ENCODE measurements at regions not wholly inside any gene's neighbourhood (a gene's known extent, or its start where the extent isn't known, plus 50 kb on each side); places are given as distances from the start of the nearest gene placed in this dataset.

DNA sequence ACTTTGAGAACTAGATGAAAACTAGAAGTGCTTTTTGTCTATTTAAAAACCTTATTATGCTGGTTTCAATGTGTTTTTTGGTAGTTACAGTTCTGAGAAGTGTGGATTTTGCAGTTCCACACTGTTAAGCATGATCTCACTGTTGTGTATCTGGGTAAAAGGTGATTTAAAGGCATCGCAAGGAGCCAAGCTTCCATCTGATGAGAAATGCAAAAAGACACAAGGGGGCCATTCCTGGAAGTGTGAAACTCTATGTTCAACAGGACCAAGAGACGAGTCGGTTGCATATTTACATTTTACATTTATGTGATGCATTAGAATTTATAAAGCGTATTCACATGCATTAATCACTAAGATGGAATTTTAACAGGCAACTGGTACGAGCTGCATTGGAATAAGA, 490.8 kb downstream of the NPIPA7 start:
- Histone ChIP-seq H3K9me3 (ENCODE audit: low read depth) (no peaks in the 10 kb centered on the region), H3K4me3 (no peak overlapping the region), H3K9me2 (ENCODE audit: insufficient read depth) (no peaks in the 10 kb centered on the region), H3K27ac (no peak overlapping the region), H3K36me3 (ENCODE audit: low read depth) (no peaks in the 10 kb centered on the region), H3K79me2 (ENCODE audit: insufficient read depth) (no peaks in the 10 kb centered on the region), H3F3A (ENCODE audit: insufficient read depth) (no peaks in the 10 kb centered on the region), H3K4me1 (ENCODE audit: insufficient read depth) (no peaks in the 10 kb centered on the region), H2AFZ (no peak overlapping the region), H3K4me2 (ENCODE audit: unreplicated experiment) (no peak overlapping the region), H3K27me3 (replicated peaks; ENCODE audit: insufficient read depth) (peaks cover 7% of the 10 kb centered on the region), H4K20me1 (ENCODE audit: insufficient read depth) (no peaks in the 10 kb centered on the region), H3K9ac (no peak overlapping the region)
- 35% methylated on average over 5 of the region's 5 CpGs for WGBS, 2 experiments (ENCODE audit: low coverage in 1 of 2, low lambda C conversion rate in 2 of 2, missing lambda C conversion rate in 2 of 2)
- no peak for TF ChIP-seq EZH2phosphoT487 (IDR thresholded peaks at IDR 0.05; ENCODE audit: insufficient read depth, low read depth)
- TF ChIP-seq EZH2 (IDR thresholded peaks at IDR 0.05; ENCODE audit: insufficient read depth, poor library complexity, severe bottlenecking), result no peak
- no peak for DNase-seq
- in situ Hi-C loops (cut with MboI), result loop anchor here (25.0 kb wide), 1 partner anchor 593 kb away; the partner anchor contains the start of gene XYLT1

DNA sequence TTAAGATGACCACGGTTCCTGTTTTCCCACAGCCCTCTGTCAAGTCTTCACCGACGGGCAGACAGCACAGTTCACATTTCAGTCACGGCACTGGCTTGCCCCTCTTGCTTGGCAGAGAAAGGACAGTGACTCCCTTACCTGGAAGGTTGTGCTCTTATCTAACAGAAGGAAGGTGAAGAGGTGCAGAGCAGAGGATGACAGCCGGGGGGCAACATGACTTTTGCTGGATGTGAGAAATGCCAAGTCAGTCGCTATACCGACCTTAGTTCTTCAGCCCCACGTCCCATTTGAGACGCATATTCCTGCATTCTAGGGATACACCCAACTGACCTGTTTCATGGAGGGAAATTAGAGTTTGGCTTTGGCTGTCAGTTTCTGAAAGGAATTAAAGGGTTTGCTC, 492.3 kb downstream of the NPIPA7 start:
- Histone ChIP-seq H3K4me2 (ENCODE audit: unreplicated experiment) (no peak overlapping the region), H3K9ac (no peak overlapping the region), H2AFZ (no peak overlapping the region), H3F3A (ENCODE audit: insufficient read depth) (no peaks in the 10 kb centered on the region), H3K27ac (no peak overlapping the region), H3K79me2 (ENCODE audit: insufficient read depth) (no peaks in the 10 kb centered on the region), H3K9me2 (ENCODE audit: insufficient read depth) (no peaks in the 10 kb centered on the region), H3K9me3 (ENCODE audit: low read depth) (no peaks in the 10 kb centered on the region), H3K4me3 (no peak overlapping the region), H3K4me1 (ENCODE audit: insufficient read depth) (no peaks in the 10 kb centered on the region), H4K20me1 (ENCODE audit: insufficient read depth) (no peaks in the 10 kb centered on the region), H3K36me3 (ENCODE audit: low read depth) (no peaks in the 10 kb centered on the region), H3K27me3 (replicated peaks; ENCODE audit: insufficient read depth) (peaks cover 7% of the 10 kb centered on the region)
- TF ChIP-seq EZH2phosphoT487 (IDR thresholded peaks at IDR 0.05; ENCODE audit: insufficient read depth, low read depth), result no peak
- DNase-seq, result no peak
- 40 to 47% methylated on average over 9 of the region's 9 CpGs for WGBS, 2 experiments (ENCODE audit: low coverage in 1 of 2, low lambda C conversion rate in 2 of 2, missing lambda C conversion rate in 2 of 2)
- in situ Hi-C loops (cut with MboI), result loop anchor here (25.0 kb wide), 1 partner anchor 591 kb away; the partner anchor contains the start of gene XYLT1

DNA sequence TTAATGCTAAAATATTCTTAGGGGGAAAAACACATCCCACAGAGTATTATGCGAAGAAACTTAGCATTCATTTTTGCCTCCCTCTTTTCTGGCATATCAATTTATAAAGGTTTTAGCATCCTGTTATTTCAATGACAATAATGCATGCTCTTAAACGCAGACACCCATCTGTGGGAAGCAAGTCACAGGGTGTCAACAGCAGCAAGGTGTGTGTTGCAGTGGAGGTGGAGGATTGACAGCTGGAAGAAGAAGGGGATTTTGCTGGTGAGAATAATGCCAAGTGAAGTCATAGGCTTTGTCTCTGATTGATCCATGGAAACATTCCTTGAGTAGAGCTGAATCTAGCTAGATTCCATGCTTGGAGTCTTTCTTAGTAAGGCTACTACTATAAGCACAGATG, 498.1 kb downstream of the NPIPA7 start:
- Histone ChIP-seq H3K79me2 (ENCODE audit: insufficient read depth) (no peaks in the 10 kb centered on the region), H3K9me3 (ENCODE audit: low read depth) (no peaks in the 10 kb centered on the region), H3K27ac (no peak overlapping the region), H3K4me2 (ENCODE audit: unreplicated experiment) (no peak overlapping the region), H3K36me3 (ENCODE audit: low read depth) (no peaks in the 10 kb centered on the region), H2AFZ (no peak overlapping the region), H3K9me2 (ENCODE audit: insufficient read depth) (no peaks in the 10 kb centered on the region), H4K20me1 (ENCODE audit: insufficient read depth) (no peaks in the 10 kb centered on the region), H3K9ac (no peak overlapping the region), H3F3A (ENCODE audit: insufficient read depth) (no peaks in the 10 kb centered on the region), H3K27me3 (replicated peaks; ENCODE audit: insufficient read depth) (no peaks in the 10 kb centered on the region), H3K4me3 (no peak overlapping the region), H3K4me1 (ENCODE audit: insufficient read depth) (no peaks in the 10 kb centered on the region)
- WGBS, 2 experiments (ENCODE audit: low coverage in 1 of 2, low lambda C conversion rate in 2 of 2, missing lambda C conversion rate in 2 of 2), result 27 to 34% methylated on average over 2 of the region's 2 CpGs
- in situ Hi-C loops (cut with MboI), result no loop called here
- no peak for TF ChIP-seq EZH2 (IDR thresholded peaks at IDR 0.05; ENCODE audit: insufficient read depth, poor library complexity, severe bottlenecking)
- no peak for TF ChIP-seq EZH2phosphoT487 (IDR thresholded peaks at IDR 0.05; ENCODE audit: insufficient read depth, low read depth)
- DNase-seq, result no peak

DNA sequence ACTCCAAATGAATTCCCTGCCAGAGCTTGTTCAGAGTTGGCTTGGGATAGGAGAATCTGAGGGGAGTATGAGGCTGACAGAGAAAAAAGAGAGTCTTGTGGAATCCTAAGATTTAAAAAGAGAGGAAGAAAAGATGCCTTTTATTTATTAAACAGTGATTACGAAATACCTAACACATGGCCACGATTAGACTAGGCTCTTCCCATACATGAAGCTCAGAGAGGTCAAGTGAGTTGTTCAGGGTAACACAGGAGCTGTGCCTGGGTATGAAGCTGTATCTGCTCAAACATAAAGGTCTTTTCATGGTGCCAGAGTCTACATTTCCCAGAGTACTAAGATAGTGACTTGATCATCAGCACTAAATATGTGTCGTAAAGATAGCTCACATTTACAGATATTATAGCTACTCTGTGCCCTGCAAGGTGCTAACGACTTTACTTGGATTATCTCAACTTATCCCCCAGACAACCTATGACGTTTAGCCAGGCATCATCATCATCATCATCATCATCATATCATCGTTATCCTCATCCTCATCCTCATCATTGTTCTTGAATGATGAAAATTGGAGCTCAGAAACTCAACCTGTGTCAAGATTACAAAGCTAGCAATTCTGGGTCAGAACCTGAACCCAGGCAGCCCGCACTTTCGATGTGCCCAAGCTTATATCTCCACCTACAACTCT, 500.8 kb downstream of the NPIPA7 start:
- Histone ChIP-seq H3K9me3 (ENCODE audit: low read depth) (no peaks in the 10 kb centered on the region), H3K36me3 (ENCODE audit: low read depth) (no peaks in the 10 kb centered on the region), H2AFZ (no peak overlapping the region), H3K4me2 (ENCODE audit: unreplicated experiment) (no peak overlapping the region), H3K79me2 (ENCODE audit: insufficient read depth) (no peaks in the 10 kb centered on the region), H3K9me2 (ENCODE audit: insufficient read depth) (no peaks in the 10 kb centered on the region), H3K27ac (no peak overlapping the region), H3K4me3 (no peak overlapping the region), H4K20me1 (ENCODE audit: insufficient read depth) (no peaks in the 10 kb centered on the region), H3K4me1 (ENCODE audit: insufficient read depth) (no peaks in the 10 kb centered on the region), H3F3A (ENCODE audit: insufficient read depth) (no peaks in the 10 kb centered on the region), H3K9ac (no peak overlapping the region), H3K27me3 (replicated peaks; ENCODE audit: insufficient read depth) (no peaks in the 10 kb centered on the region)
- no peak for TF ChIP-seq EZH2phosphoT487 (IDR thresholded peaks at IDR 0.05; ENCODE audit: insufficient read depth, low read depth)
- DNase-seq, result no peak
- in situ Hi-C loops (cut with MboI), result no loop called here
- 24 to 26% methylated on average over 8 of the region's 8 CpGs for WGBS, 2 experiments (ENCODE audit: low coverage in 1 of 2, low lambda C conversion rate in 2 of 2, missing lambda C conversion rate in 2 of 2)

DNA sequence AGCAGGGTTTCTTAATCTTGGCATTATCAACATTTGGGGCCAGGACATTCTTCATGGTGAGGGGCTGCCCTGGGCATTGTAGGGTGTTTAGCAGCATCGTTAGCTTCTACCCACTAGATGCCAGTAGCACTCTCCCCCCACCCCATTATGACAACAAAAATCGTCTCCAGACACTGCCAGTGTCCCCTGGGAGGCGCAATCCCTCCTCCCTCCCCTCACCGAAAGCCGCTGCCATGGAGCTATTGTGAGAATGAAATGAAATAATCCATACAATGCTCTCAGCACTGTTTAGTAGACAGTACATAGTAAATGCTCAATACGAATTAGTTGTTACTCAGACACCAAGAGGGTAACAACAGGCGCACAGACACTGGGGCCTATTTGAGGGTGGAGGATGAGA, 502.9 kb downstream of the NPIPA7 start:
- no peaks in the 10 kb centered on the region for H3K9me2 ChIP-seq (ENCODE audit: insufficient read depth)
- no peak overlapping the region for H3K9ac ChIP-seq
- in situ Hi-C loops (cut with MboI), result no loop called here
- H3K4me2 ChIP-seq (ENCODE audit: unreplicated experiment), result no peak overlapping the region
- no peak overlapping the region for H2AFZ ChIP-seq
- no peaks in the 10 kb centered on the region for H3K36me3 ChIP-seq (ENCODE audit: low read depth)
- DNase-seq, result no peak
- H3K27ac ChIP-seq, result no peak overlapping the region
- no peak for TF ChIP-seq EZH2phosphoT487 (IDR thresholded peaks at IDR 0.05; ENCODE audit: insufficient read depth, low read depth)
- no peak for TF ChIP-seq EZH2 (IDR thresholded peaks at IDR 0.05; ENCODE audit: insufficient read depth, poor library complexity, severe bottlenecking)
- 27 to 29% methylated on average over 7 of the region's 7 CpGs for WGBS, 2 experiments (ENCODE audit: low coverage in 1 of 2, low lambda C conversion rate in 2 of 2, missing lambda C conversion rate in 2 of 2)
- no peaks in the 10 kb centered on the region for H3K4me1 ChIP-seq (ENCODE audit: insufficient read depth)
- no peak overlapping the region for H3K4me3 ChIP-seq
- H3K27me3 ChIP-seq (replicated peaks; ENCODE audit: insufficient read depth), result no peaks in the 10 kb centered on the region
- no peaks in the 10 kb centered on the region for H3K9me3 ChIP-seq (ENCODE audit: low read depth)
- no peaks in the 10 kb centered on the region for H4K20me1 ChIP-seq (ENCODE audit: insufficient read depth)
- no peaks in the 10 kb centered on the region for H3F3A ChIP-seq (ENCODE audit: insufficient read depth)
- no peaks in the 10 kb centered on the region for H3K79me2 ChIP-seq (ENCODE audit: insufficient read depth)
